Astrocyte (in vitro differentiated cells and primary cell): ENCODE measurements at regions not wholly inside any gene's neighbourhood (a gene's known extent, or its start where the extent isn't known, plus 50 kb on each side); places are given as distances from the start of the nearest gene placed in this dataset.

ENCODE experiments used
- CTCF ChIP-seq: IDR thresholded peaks from 2 replicates; pipeline ENCODE4 v1.5.1; 2011; ENCODE audit warnings: low read depth, mild to moderate bottlenecking, inconsistent platforms, low read length, moderate library complexity; ENCODE audit not compliant: insufficient read depth
- EZH2 ChIP-seq: IDR thresholded peaks from 2 replicates; pipeline ENCODE4 v1.6.1; 2012; ENCODE audit warnings: mild to moderate bottlenecking, low read length, inconsistent platforms; ENCODE audit not compliant: insufficient read depth

GRCh38 chr11:115950660-115951059 lies 446.4 kb upstream of the CADM1 start:
- no peak for TF ChIP-seq CTCF
- no peak for TF ChIP-seq EZH2
